MM.1S (cell line): ENCODE measurements at regions not wholly inside any gene's neighbourhood (a gene's known extent, or its start where the extent isn't known, plus 50 kb on each side); places are given as distances from the start of the nearest gene placed in this dataset.

Source experiments
- EZH2phosphoT487 ChIP-seq: fragments of 300-600 bp; sonication (generic); IDR thresholded peaks from 2 replicates; pipeline ENCODE4 v1.6.1; 2018; ENCODE audit warnings: antibody characterized with exemption, low read length
- TF ChIP-seq, protein P1 (sequence below): fragments of 300-600 bp; sonication (generic); IDR thresholded peaks from 2 replicates; pipeline ENCODE4 v1.5.1; 2016; ENCODE audit warnings: antibody characterized with exemption, low read length, mixed read lengths

DNA sequence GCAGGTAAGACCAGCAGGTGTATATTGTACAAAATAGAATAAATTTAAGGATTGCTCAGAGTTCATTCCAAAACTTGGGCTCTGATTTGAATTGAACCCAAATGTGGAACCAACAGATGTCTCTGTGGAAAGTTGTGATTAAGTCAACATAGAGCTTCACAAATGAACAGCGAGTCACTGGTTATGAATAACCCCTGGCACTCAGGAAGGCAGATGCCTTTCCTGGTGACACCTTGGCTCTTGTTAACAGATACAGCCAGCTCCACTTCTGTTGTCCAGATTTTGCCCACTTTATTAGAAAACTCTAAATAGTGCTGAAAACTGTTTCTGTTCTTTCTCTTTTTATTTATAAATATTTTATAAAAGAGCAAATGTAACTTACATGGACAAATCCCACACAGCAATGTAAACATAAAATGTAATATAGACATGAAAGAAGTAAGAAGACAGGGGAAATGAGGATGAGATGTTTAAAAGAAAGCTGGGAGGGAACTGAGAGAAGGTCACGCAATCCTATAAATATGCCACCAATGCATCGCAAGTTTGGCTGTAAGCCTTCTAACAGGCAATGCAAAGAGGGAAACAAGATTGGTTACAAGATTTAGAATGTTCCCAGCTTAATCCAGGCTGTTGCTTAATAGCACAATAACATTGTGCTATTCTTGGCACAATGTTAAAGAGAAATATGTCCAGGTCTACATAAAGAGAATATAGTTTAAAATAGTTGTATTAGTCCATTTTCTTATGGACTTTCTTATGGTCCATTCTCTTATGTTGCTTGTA lies 495.5 kb downstream of the TAFA4 start:
- TF ChIP-seq, protein P1, sequence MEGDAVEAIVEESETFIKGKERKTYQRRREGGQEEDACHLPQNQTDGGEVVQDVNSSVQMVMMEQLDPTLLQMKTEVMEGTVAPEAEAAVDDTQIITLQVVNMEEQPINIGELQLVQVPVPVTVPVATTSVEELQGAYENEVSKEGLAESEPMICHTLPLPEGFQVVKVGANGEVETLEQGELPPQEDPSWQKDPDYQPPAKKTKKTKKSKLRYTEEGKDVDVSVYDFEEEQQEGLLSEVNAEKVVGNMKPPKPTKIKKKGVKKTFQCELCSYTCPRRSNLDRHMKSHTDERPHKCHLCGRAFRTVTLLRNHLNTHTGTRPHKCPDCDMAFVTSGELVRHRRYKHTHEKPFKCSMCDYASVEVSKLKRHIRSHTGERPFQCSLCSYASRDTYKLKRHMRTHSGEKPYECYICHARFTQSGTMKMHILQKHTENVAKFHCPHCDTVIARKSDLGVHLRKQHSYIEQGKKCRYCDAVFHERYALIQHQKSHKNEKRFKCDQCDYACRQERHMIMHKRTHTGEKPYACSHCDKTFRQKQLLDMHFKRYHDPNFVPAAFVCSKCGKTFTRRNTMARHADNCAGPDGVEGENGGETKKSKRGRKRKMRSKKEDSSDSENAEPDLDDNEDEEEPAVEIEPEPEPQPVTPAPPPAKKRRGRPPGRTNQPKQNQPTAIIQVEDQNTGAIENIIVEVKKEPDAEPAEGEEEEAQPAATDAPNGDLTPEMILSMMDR: no peak
- no peak for TF ChIP-seq EZH2phosphoT487
